Memory B cell (primary cell): ENCODE measurements at regions not wholly inside any gene's neighbourhood (a gene's known extent, or its start where the extent isn't known, plus 50 kb on each side); places are given as distances from the start of the nearest gene placed in this dataset.

Source experiments
- ATAC-seq: fragments of 150-1000 bp; cut with Tn5 transposase; 2 replicates; pipeline ENCODE4 v1.10.0; 2021; ENCODE audit warnings: low read depth, mild to moderate bottlenecking, moderate library complexity
- DNase-seq, 2 donors: peaks; one replicate each; pipeline ENCODE4 v3.0.0; 2022; ENCODE audit warnings: low spot score in 2 of 2
- H3K27ac Mint-ChIP-seq: one replicate; pipeline ENCODE4 v1.8.0; 2022; ENCODE audit warnings: mild to moderate bottlenecking, moderate library complexity, mixed read lengths
- H3K27me3 Mint-ChIP-seq: one replicate; pipeline ENCODE4 v1.8.0; 2022; ENCODE audit warnings: mixed read lengths
- H3K36me3 Mint-ChIP-seq: one replicate; pipeline ENCODE4 v1.8.0; 2022; ENCODE audit warnings: mild to moderate bottlenecking, mixed read lengths
- H3K4me1 Mint-ChIP-seq: one replicate; pipeline ENCODE4 v1.8.0; 2022; ENCODE audit warnings: mixed read lengths
- H3K4me3 Mint-ChIP-seq: one replicate; pipeline ENCODE4 v1.8.0; 2022; ENCODE audit warnings: mild to moderate bottlenecking, moderate library complexity, mixed read lengths
- H3K9me3 Mint-ChIP-seq: one replicate; pipeline ENCODE4 v1.8.0; 2022; ENCODE audit warnings: mixed read lengths

DNA sequence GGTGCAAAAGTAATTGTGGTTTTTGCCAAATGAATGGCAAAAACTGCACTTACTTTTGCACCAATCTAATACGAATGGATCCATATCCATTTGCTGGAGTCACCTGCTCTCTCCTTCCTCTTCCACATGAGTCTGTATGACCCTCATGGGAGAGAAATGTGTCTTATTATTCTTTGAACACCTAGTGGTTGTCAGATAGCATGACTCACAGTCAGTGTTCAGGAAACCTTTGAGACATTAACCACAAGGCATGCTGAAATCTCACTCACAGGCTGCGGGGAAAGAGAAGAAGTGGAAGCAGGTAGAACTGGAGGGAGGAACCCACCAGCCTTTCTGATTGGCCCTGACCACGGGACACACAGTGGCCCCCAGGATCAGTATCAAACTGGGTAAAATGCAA is 222.8 kb upstream of the KLF4 start:
- ATAC-seq: no peak
- peaks cover 16% of the 10 kb centered on the region for H3K27me3 Mint-ChIP-seq
- no peak overlapping the region for H3K27ac Mint-ChIP-seq
- no peak for DNase-seq
- H3K4me1 Mint-ChIP-seq: no peaks in the 10 kb centered on the region
- H3K9me3 Mint-ChIP-seq: no peaks in the 10 kb centered on the region
- no peaks in the 10 kb centered on the region for H3K36me3 Mint-ChIP-seq
- H3K4me3 Mint-ChIP-seq: no peak overlapping the region

DNA sequence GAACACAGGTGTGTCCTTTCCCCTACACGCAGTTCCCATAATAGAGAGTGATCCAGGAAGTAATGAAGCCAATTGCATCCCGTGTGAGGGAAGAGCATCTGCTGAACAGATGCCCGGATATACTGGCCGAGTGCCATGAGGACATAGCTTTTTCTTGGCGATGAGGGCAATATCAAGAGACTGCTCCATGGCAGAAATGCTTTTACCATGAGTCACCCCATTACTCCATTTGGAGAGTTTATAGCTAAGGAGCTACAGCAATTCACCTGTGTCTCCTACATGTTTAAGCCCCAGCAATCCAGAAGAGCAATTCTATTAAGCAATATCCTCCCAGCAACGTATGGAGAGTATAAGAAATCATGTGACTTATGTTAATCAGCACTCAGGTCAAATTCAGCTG is 222.0 kb upstream of the KLF4 start:
- H3K36me3 Mint-ChIP-seq: no peaks in the 10 kb centered on the region
- H3K4me1 Mint-ChIP-seq: no peaks in the 10 kb centered on the region
- DNase-seq (no peak), ATAC-seq (no peak)
- H3K27ac Mint-ChIP-seq: no peak overlapping the region
- H3K4me3 Mint-ChIP-seq: no peak overlapping the region
- no peaks in the 10 kb centered on the region for H3K9me3 Mint-ChIP-seq
- peaks cover 16% of the 10 kb centered on the region for H3K27me3 Mint-ChIP-seq

GRCh38 chr9:107710953-107711352 is 221.4 kb upstream of the KLF4 start:
- Mint-ChIP-seq H3K27me3 (peaks cover 16% of the 10 kb centered on the region), H3K9me3 (no peaks in the 10 kb centered on the region), H3K27ac (no peak overlapping the region), H3K4me1 (no peaks in the 10 kb centered on the region), H3K36me3 (no peaks in the 10 kb centered on the region), H3K4me3 (no peak overlapping the region)
- no peak for ATAC-seq
- DNase-seq: no peak

DNA sequence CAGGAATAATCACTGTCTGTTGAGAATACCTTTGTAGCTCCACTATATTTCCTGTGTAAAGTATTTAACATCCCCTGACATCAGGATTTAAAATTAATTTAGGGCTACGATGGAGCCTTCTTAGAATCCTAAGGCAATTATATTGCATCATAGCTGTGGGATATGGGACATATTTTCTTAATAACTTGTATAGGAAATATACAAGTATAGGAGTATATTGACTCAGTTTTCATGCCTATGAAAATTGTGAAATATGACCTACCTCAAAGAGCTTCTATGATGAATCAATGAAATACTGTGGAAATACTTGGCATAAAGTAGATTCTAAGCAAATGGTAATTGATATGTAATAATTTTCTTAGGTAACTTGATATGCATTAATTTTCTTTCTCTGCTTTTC is 221.0 kb upstream of the KLF4 start:
- no peak overlapping the region for H3K27ac Mint-ChIP-seq
- DNase-seq (no peak), ATAC-seq (no peak)
- no peaks in the 10 kb centered on the region for H3K4me1 Mint-ChIP-seq
- H3K9me3 Mint-ChIP-seq: no peaks in the 10 kb centered on the region
- H3K27me3 Mint-ChIP-seq: peaks cover 16% of the 10 kb centered on the region
- H3K4me3 Mint-ChIP-seq: no peak overlapping the region
- H3K36me3 Mint-ChIP-seq: no peaks in the 10 kb centered on the region

DNA sequence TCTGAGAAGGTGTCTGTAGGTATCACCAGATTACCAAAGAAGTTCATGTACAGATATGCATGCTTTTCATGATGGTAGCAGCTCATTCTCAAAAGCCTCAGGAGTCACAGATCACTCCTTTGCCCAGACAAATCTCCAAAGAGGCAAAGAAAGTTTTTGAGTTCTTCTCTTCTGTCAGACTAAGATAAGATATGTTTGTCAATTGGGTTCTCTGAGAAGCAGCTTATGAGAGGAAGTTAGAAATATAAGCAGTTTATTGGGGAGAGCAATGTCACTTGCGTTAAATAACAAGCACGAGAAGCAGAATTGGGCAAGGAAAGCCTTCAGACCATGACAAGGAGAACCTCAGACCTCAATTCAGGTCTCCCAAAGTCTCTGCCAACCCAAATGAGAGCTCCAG is 219.2 kb upstream of the KLF4 start:
- Mint-ChIP-seq H3K9me3 (no peaks in the 10 kb centered on the region), H3K36me3 (no peaks in the 10 kb centered on the region), H3K27ac (no peak overlapping the region), H3K4me1 (no peaks in the 10 kb centered on the region), H3K4me3 (no peak overlapping the region), H3K27me3 (peaks cover 14% of the 10 kb centered on the region)
- DNase-seq (no peak), ATAC-seq (no peak)

DNA sequence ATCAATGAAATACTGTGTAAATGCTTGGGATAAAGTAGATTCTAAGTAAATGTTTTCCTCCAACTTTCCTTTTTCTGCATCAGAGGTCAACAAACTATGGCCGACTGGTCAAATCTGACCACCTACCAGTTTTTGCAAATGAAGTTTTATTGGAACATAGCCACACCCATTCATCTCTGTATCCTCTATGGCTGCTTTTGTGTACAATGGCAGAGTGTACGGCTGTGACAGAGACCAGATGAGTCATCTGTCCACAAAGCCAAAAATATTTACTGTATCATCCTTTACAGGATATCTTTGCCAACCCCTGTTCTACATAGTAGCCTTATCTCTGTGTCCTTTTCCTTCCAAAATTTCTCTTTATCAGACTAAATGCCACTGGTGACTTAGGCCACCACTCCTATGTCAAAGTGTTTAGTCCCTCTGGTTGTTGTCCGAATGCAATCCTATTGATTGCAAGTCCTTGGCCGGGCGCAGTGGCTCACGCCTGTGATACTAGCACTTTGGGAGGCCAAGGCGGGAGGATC is 218.4 kb upstream of the KLF4 start:
- no peaks in the 10 kb centered on the region for H3K36me3 Mint-ChIP-seq
- no peak overlapping the region for H3K4me3 Mint-ChIP-seq
- peaks cover 10% of the 10 kb centered on the region for H3K27me3 Mint-ChIP-seq
- no peak overlapping the region for H3K27ac Mint-ChIP-seq
- no peak for DNase-seq
- no peaks in the 10 kb centered on the region for H3K9me3 Mint-ChIP-seq
- no peak for ATAC-seq
- H3K4me1 Mint-ChIP-seq: no peaks in the 10 kb centered on the region

- no peak overlapping the region for H3K27ac Mint-ChIP-seq
- H3K4me3 Mint-ChIP-seq: no peak overlapping the region
- no peaks in the 10 kb centered on the region for H3K4me1 Mint-ChIP-seq
- H3K9me3 Mint-ChIP-seq: no peaks in the 10 kb centered on the region
- peaks cover 9% of the 10 kb centered on the region for H3K27me3 Mint-ChIP-seq
- no peaks in the 10 kb centered on the region for H3K36me3 Mint-ChIP-seq
- DNase-seq (no peak), ATAC-seq (no peak)
These were observed 217.9 kb upstream of the KLF4 start for GRCh38 chr9:107707428-107707837.

DNA sequence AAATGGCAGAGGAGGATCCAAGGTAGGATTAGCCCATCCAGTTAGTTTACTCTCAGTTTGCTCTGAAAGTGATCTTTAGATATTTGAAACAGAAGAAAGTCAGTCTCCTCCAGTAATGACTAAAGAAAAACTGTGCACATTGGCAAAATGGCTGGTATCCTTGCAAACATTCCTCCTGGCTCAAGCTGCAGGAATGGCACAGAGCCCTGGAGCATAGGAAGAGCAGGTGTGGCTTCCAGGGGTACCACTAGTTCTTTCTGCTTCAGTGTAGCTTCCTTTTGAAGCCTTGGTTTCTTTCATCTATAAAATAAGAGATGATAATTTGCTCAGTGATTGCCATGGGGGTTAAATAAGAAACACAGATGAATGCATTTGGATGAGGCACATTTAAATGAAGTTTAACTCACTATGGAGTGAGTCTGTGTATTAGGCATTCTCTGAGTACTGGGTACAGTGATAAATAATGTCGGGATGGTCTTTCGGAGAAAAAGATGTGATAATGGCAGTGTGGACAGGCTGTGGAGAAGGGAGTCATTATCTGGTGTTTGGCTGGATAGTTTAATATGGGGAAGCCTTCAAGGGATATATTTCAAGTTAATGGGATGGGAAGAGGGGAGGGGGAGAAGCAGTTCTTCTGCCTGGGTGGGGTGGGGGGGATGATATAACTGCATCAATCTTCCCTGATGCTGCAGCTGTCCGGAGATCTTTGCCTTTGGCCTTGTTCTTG is 217.3 kb upstream of the KLF4 start:
- no peak overlapping the region for H3K4me3 Mint-ChIP-seq
- no peak for ATAC-seq
- peaks cover 11% of the 10 kb centered on the region for H3K27me3 Mint-ChIP-seq
- no peaks in the 10 kb centered on the region for H3K9me3 Mint-ChIP-seq
- no peaks in the 10 kb centered on the region for H3K36me3 Mint-ChIP-seq
- no peak overlapping the region for H3K27ac Mint-ChIP-seq
- no peaks in the 10 kb centered on the region for H3K4me1 Mint-ChIP-seq
- DNase-seq: no peak

GRCh38 chr9:107705521-107705920 is 216.0 kb upstream of the KLF4 start:
- peaks cover 2% of the 10 kb centered on the region for H3K4me1 Mint-ChIP-seq
- H3K9me3 Mint-ChIP-seq: no peaks in the 10 kb centered on the region
- H3K4me3 Mint-ChIP-seq: no peak overlapping the region
- ATAC-seq: no peak
- no peaks in the 10 kb centered on the region for H3K36me3 Mint-ChIP-seq
- H3K27ac Mint-ChIP-seq: no peak overlapping the region
- H3K27me3 Mint-ChIP-seq: peaks cover 5% of the 10 kb centered on the region
- DNase-seq: no peak

DNA sequence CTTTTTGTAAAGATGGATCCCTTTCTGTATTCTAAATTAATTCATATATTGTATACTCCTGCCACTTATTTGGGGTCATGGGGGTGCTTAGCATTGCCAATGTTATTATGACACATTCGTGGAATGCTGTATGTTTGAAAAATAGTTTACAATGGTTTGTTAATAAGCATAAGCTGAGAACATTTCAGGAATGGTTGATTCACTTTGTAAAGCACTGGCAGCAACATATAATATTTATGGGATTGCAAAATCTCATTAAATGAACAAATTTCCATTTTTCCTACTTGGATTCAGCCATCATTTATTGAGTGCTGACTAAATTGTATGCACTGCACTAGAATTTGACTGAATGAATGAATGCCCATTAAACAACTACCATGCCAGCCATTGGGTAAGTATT is 215.2 kb upstream of the KLF4 start:
- H3K27ac Mint-ChIP-seq: no peak overlapping the region
- DNase-seq (no peak), ATAC-seq (no peak)
- H3K4me3 Mint-ChIP-seq: no peak overlapping the region
- H3K36me3 Mint-ChIP-seq: no peaks in the 10 kb centered on the region
- peaks cover 5% of the 10 kb centered on the region for H3K27me3 Mint-ChIP-seq
- no peaks in the 10 kb centered on the region for H3K9me3 Mint-ChIP-seq
- H3K4me1 Mint-ChIP-seq: peaks cover 4% of the 10 kb centered on the region

GRCh38 chr9:107703651-107704050 is 214.1 kb upstream of the KLF4 start:
- Mint-ChIP-seq H3K4me3 (no peak overlapping the region), H3K27ac (no peak overlapping the region), H3K36me3 (no peaks in the 10 kb centered on the region), H3K4me1 (peaks cover 4% of the 10 kb centered on the region), H3K9me3 (no peaks in the 10 kb centered on the region), H3K27me3 (peaks cover 3% of the 10 kb centered on the region)
- ATAC-seq: no peak
- DNase-seq: no peak

DNA sequence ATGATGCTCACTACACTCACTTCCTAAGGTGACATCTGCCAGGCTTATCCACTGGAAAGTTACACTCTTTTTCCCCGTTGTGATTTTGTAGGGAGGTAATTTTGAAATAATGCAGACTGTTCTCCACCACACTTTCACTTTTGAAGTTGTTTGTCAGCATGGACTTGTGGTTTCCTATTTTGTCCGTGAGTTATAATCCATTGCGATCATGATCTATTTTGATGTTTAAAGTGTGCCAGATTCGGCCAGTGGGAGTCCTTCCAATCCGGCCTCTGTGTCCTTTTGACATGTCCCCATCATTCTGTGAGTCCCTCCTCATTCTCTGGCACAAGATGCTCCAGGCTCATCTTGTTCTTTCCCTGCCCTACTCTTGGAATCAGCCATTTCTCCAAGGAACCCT is 211.3 kb upstream of the KLF4 start:
- H3K4me1 Mint-ChIP-seq: peaks cover 4% of the 10 kb centered on the region
- no peak overlapping the region for H3K27ac Mint-ChIP-seq
- H3K9me3 Mint-ChIP-seq: no peaks in the 10 kb centered on the region
- H3K4me3 Mint-ChIP-seq: no peak overlapping the region
- DNase-seq (no peak), ATAC-seq (no peak)
- H3K36me3 Mint-ChIP-seq: no peaks in the 10 kb centered on the region
- H3K27me3 Mint-ChIP-seq: peaks cover 5% of the 10 kb centered on the region

GRCh38 chr9:107699231-107699630 is 209.7 kb upstream of the KLF4 start:
- DNase-seq: no peak
- Mint-ChIP-seq H3K4me3 (no peak overlapping the region), H3K4me1 (peaks cover 4% of the 10 kb centered on the region), H3K27ac (no peak overlapping the region), H3K27me3 (peaks cover 5% of the 10 kb centered on the region), H3K36me3 (no peaks in the 10 kb centered on the region), H3K9me3 (no peaks in the 10 kb centered on the region)
- ATAC-seq: no peak

DNA sequence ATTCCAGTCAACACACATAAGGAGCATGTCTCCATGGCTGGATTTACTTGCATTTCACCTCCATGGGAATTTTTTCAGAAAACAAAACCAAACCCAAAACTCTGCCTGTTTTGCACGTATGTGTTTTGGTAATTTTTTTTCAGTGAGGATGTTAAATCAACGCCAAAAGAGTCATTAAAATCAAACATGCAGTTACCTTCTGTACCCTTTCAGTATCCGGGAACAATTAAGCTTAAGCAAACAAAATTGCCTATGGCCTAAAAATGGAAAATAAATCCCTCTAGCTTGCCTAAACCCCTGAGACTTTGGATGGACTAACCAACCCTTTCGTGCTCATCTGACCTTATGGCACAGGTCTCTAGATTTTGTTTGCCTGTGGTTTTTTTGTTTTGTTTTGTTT is 209.2 kb upstream of the KLF4 start:
- ATAC-seq: no peak
- no peak for DNase-seq
- no peaks in the 10 kb centered on the region for H3K36me3 Mint-ChIP-seq
- H3K4me3 Mint-ChIP-seq: no peak overlapping the region
- peaks cover 4% of the 10 kb centered on the region for H3K4me1 Mint-ChIP-seq
- no peaks in the 10 kb centered on the region for H3K9me3 Mint-ChIP-seq
- H3K27me3 Mint-ChIP-seq: peaks cover 5% of the 10 kb centered on the region
- no peak overlapping the region for H3K27ac Mint-ChIP-seq

DNA sequence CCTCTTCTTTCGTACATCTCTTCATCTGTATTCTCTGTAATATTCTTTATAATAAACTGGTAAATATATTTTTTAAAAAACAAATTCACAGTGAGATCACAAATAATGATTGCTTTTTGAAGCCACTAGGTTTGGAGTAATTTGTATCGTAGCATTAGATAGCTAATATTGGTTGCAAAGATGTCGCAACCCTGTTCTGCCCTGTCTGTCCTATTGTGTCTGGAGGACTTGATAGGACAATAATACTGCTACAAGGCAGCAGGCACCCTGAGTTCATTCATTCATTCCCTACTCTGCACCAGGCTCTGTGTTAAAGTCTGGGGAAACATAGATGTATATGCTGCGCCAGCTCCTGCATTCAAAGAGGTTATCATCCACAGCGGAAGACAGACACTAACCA is 206.7 kb upstream of the KLF4 start:
- no peaks in the 10 kb centered on the region for H3K36me3 Mint-ChIP-seq
- ATAC-seq (no peak), DNase-seq (no peak)
- no peak overlapping the region for H3K4me3 Mint-ChIP-seq
- H3K27me3 Mint-ChIP-seq: peaks cover 2% of the 10 kb centered on the region
- peaks cover 4% of the 10 kb centered on the region for H3K4me1 Mint-ChIP-seq
- no peak overlapping the region for H3K27ac Mint-ChIP-seq
- no peaks in the 10 kb centered on the region for H3K9me3 Mint-ChIP-seq
